H1 (cell line): ENCODE measurements at regions not wholly inside any gene's neighbourhood (a gene's known extent, or its start where the extent isn't known, plus 50 kb on each side); places are given as distances from the start of the nearest gene placed in this dataset.

Source experiments
- CTCF ChIA-PET: fragments of 300-600 bp; sonication (Branson Sonifier 250); formaldehyde crosslinking; loops from one replicate; lab custom pipeline; 2021; ENCODE audit not compliant: partially characterized antibody; lab: Charles Lee
- POLR2A ChIA-PET: fragments of 300-600 bp; sonication (Branson Sonifier 250); formaldehyde crosslinking; loops from one replicate; lab custom pipeline; 2021; ENCODE audit warnings: inconsistent platforms; ENCODE audit not compliant: partially characterized antibody; lab: Charles Lee
- DNase-seq, 2 experiments: peaks; one replicate each; pipeline versions ENCODE4 v3.0.0 to v3.0.0-alpha.2; 2010 to 2022; ENCODE audit warnings: low spot score in 2 of 2, low read depth in 1 of 2, mixed read lengths in 1 of 2
- FAIRE-seq: peaks from 2 replicates; lab custom pipeline; 2011; peaks lifted over from hg19 to GRCh38; lab: Jason Lieb, UNC
- H2AFZ ChIP-seq: 2 replicates; pipeline ENCODE4 v1.8.1; 2012; ENCODE audit warnings: low read length, inconsistent platforms
- H2AK5ac ChIP-seq: 2 replicates; pipeline ENCODE4 v1.6.1; 2013; ENCODE audit warnings: low read depth, low read length
- H2BK120ac ChIP-seq: replicated peaks from 2 replicates; pipeline ENCODE3; 2013; ENCODE audit warnings: low read depth, low read length, inconsistent platforms
- H2BK12ac ChIP-seq: 2 replicates; pipeline ENCODE4 v1.6.1; 2013; ENCODE audit warnings: low read depth, low read length
- H2BK15ac ChIP-seq: 2 replicates; pipeline ENCODE4 v1.6.1; 2013; ENCODE audit warnings: low read length
- H2BK20ac ChIP-seq: 2 replicates; pipeline ENCODE4 v1.6.1; 2013; ENCODE audit warnings: low read length
- H2BK5ac ChIP-seq: 2 replicates; pipeline ENCODE4 v1.6.1; 2013; ENCODE audit warnings: low read depth, low read length
- H3K14ac ChIP-seq: 2 replicates; pipeline ENCODE4 v1.6.1; 2013; ENCODE audit warnings: inconsistent platforms; ENCODE audit not compliant: insufficient read length
- H3K18ac ChIP-seq: 2 replicates; pipeline ENCODE4 v1.6.1; 2013; ENCODE audit warnings: low read length; ENCODE audit errors: extremely low read depth
- H3K23ac ChIP-seq: 2 replicates; pipeline ENCODE4 v1.6.1; 2013; ENCODE audit warnings: inconsistent platforms; ENCODE audit not compliant: insufficient read length
- H3K23me2 ChIP-seq: 2 replicates; pipeline ENCODE4 v1.6.1; 2013; ENCODE audit warnings: low read depth, low read length
- H3K27ac ChIP-seq: 2 replicates; pipeline ENCODE4 v1.6.1; 2011; ENCODE audit warnings: low read depth, low read length, inconsistent platforms
- H3K27me3 ChIP-seq, 4 experiments: replicated peaks in 1 of 4; 1 replicate in 1 of 4; 2 replicates in 3 of 4; pipeline versions ENCODE4 v1.6.1 to v1.8.1; 2011 to 2013; ENCODE audit warnings: low read length in 3 of 4, mild to moderate bottlenecking in 3 of 4, inconsistent platforms in 2 of 4, mixed read lengths in 2 of 4, moderate library complexity in 1 of 4; ENCODE audit not compliant: control insufficient read depth in 3 of 4, insufficient read depth in 3 of 4; ENCODE audit errors: extremely low read depth in 1 of 4
- H3K36me3 ChIP-seq, 4 experiments: 2 replicates each; pipeline versions ENCODE4 v1.6.1 to v1.8.1; 2011 to 2013; ENCODE audit warnings: mild to moderate bottlenecking in 4 of 4, low read length in 3 of 4, moderate library complexity in 2 of 4, control low read depth in 1 of 4, inconsistent platforms in 1 of 4; ENCODE audit not compliant: insufficient read depth in 4 of 4, control insufficient read depth in 2 of 4
- H3K4ac ChIP-seq: replicated peaks from 2 replicates; pipeline ENCODE3; 2013; ENCODE audit warnings: low read length, low read depth, mixed read lengths, inconsistent platforms; ENCODE audit not compliant: insufficient read length
- H3K4me1 ChIP-seq, 4 experiments: replicated peaks in 1 of 4; 1 replicate in 1 of 4; 2 replicates in 3 of 4; pipeline versions ENCODE4 v1.6.1 to v1.8.1; 2011 to 2013; ENCODE audit warnings: low read length in 3 of 4, inconsistent platforms in 2 of 4, mixed read lengths in 1 of 4; ENCODE audit not compliant: insufficient read depth in 4 of 4, control insufficient read depth in 3 of 4
- H3K4me2 ChIP-seq, 2 experiments: 2 replicates each; pipeline versions ENCODE4 v1.6.1 to v1.8.1; 2011 to 2013; ENCODE audit warnings: low read depth in 2 of 2, low read length in 2 of 2, control low read depth in 1 of 2, inconsistent platforms in 1 of 2, mild to moderate bottlenecking in 1 of 2; ENCODE audit not compliant: insufficient read depth in 1 of 2
- H3K4me3 ChIP-seq, 4 experiments: fragments of 200-600, 300-600 bp in 1 of 4; sonication (generic), shearing (Covaris generic), sonication (Bioruptor Twin) in 1 of 4; 2 replicates each; pipeline versions ENCODE4 v1.5.1 to v1.8.1; 2011 to 2016; ENCODE audit warnings: low read length in 4 of 4, low read depth in 3 of 4, control low read depth in 2 of 4, inconsistent platforms in 2 of 4, mild to moderate bottlenecking in 2 of 4, mixed read lengths in 1 of 4, moderate library complexity in 1 of 4; ENCODE audit not compliant: insufficient read depth in 2 of 4; ENCODE audit errors: extremely low read depth in 1 of 4
- H3K56ac ChIP-seq: replicated peaks from 2 replicates; pipeline ENCODE3; 2013; ENCODE audit warnings: low read depth, mild to moderate bottlenecking, mixed read lengths, low read length, inconsistent platforms; ENCODE audit not compliant: insufficient read length
- H3K79me1 ChIP-seq: 2 replicates; pipeline ENCODE4 v1.6.1; 2013; ENCODE audit warnings: low read depth, low read length, control low read depth
- H3K79me2 ChIP-seq, 2 experiments: 2 replicates each; pipeline versions ENCODE4 v1.6.1 to v1.8.1; 2012 to 2013; ENCODE audit warnings: low read length in 2 of 2, mild to moderate bottlenecking in 2 of 2, inconsistent platforms in 1 of 2; ENCODE audit not compliant: insufficient read depth in 2 of 2, control insufficient read depth in 1 of 2
- H3K9ac ChIP-seq, 4 experiments: replicated peaks in 1 of 4; 1 replicate in 1 of 4; 2 replicates in 3 of 4; pipeline versions ENCODE4 v1.6.1 to v1.8.1; 2011 to 2013; ENCODE audit warnings: low read depth in 3 of 4, low read length in 3 of 4, control low read depth in 2 of 4, mild to moderate bottlenecking in 2 of 4, moderate library complexity in 2 of 4, inconsistent platforms in 1 of 4; ENCODE audit errors: extremely low read depth in 1 of 4
- H3K9me3 ChIP-seq, 2 experiments: 2 replicates each; pipeline versions ENCODE4 v1.6.1 to v1.8.1; 2012 to 2013; ENCODE audit warnings: mild to moderate bottlenecking in 2 of 2, moderate library complexity in 2 of 2, control low read depth in 1 of 2, inconsistent platforms in 1 of 2, low read depth in 1 of 2, low read length in 1 of 2, mixed read lengths in 1 of 2; ENCODE audit not compliant: insufficient read depth in 2 of 2
- H4K20me1 ChIP-seq, 2 experiments: replicated peaks in 1 of 2; 2 replicates each; pipeline versions ENCODE3 to v1.8.1; 2011 to 2013; ENCODE audit warnings: inconsistent platforms in 2 of 2, low read length in 2 of 2, mild to moderate bottlenecking in 1 of 2; ENCODE audit not compliant: insufficient read depth in 2 of 2, control insufficient read depth in 1 of 2
- H4K5ac ChIP-seq: 2 replicates; pipeline ENCODE4 v1.6.1; 2013; ENCODE audit warnings: low read length, low read depth, mixed read lengths, inconsistent platforms; ENCODE audit not compliant: insufficient read length
- H4K8ac ChIP-seq: 2 replicates; pipeline ENCODE4 v1.8.0; 2013; ENCODE audit warnings: mild to moderate bottlenecking, moderate library complexity, low read length, inconsistent platforms; ENCODE audit not compliant: insufficient read depth; ENCODE audit errors: extremely low read depth
- H4K91ac ChIP-seq: replicated peaks from 2 replicates; pipeline ENCODE3; 2013; ENCODE audit warnings: low read length, mixed read lengths, inconsistent platforms; ENCODE audit not compliant: insufficient read length
- CHD1 ChIP-seq: IDR thresholded peaks from 2 replicates; pipeline ENCODE4 v1.6.1; 2012; ENCODE audit warnings: low read depth, low read length, improper control_type of control experiment
- CTBP2 ChIP-seq: IDR thresholded peaks from 2 replicates; pipeline ENCODE4 v1.7.0; 2011; ENCODE audit warnings: borderline replicate concordance, mild to moderate bottlenecking, moderate library complexity, mixed read lengths, low read length; ENCODE audit not compliant: insufficient read depth, insufficient read length
- FOSL1 ChIP-seq: IDR thresholded peaks from 2 replicates; pipeline ENCODE4 v1.6.1; 2011; ENCODE audit warnings: mild to moderate bottlenecking, low read depth, low read length, moderate library complexity; ENCODE audit not compliant: insufficient read depth
- RXRA ChIP-seq: IDR thresholded peaks from 2 replicates; pipeline ENCODE4 v1.6.1; 2011; ENCODE audit warnings: low read depth, mild to moderate bottlenecking, low read length, moderate library complexity; ENCODE audit not compliant: insufficient read depth
- SP2 ChIP-seq: IDR thresholded peaks from 2 replicates; pipeline ENCODE4 v1.6.1; 2012; ENCODE audit warnings: mild to moderate bottlenecking, low read length, inconsistent platforms
- ZNF274 ChIP-seq: IDR thresholded peaks from 2 replicates; pipeline ENCODE4 v1.7.0; 2012; ENCODE audit warnings: low read length, borderline replicate concordance; ENCODE audit errors: extremely low read depth
- WGBS, 2 experiments: shearing (Covaris generic) in 1 of 2; methylation state at CpG; one replicate each; pipeline versions ENCODE4 v1.1.6 to v1.1.7; 2013 to 2015; ENCODE audit warnings: low lambda C conversion rate in 2 of 2, mixed read lengths in 2 of 2, inconsistent platforms in 1 of 2, low coverage in 1 of 2, missing lambda C conversion rate in 1 of 2; ENCODE audit not compliant: insufficient replicate concordance in 2 of 2, insufficient coverage in 1 of 2, insufficient read length in 1 of 2; ENCODE audit errors: extremely low coverage in 1 of 2, missing lambda C conversion rate in 1 of 2; 5-methylcytosine and 5-hydroxymethylcytosine counted together
- TF ChIP-seq, protein P1 (sequence below): IDR thresholded peaks from 2 replicates; pipeline ENCODE4 v1.6.1; 2011; ENCODE audit warnings: low read depth, mild to moderate bottlenecking, low read length; ENCODE audit not compliant: insufficient read depth

- H3K79me1 ChIP-seq = no peaks in the 10 kb centered on the region
- no peak overlapping the region for H2AK5ac ChIP-seq
- H3K9ac ChIP-seq = no peak overlapping the region
- no peaks in the 10 kb centered on the region for H3K36me3 ChIP-seq
- H4K91ac ChIP-seq = no peak overlapping the region
- H3K14ac ChIP-seq = no peak overlapping the region
- no peak overlapping the region for H2BK12ac ChIP-seq
- no peak overlapping the region for H3K23ac ChIP-seq
- H3K56ac ChIP-seq = no peak overlapping the region
- H3K79me2 ChIP-seq = no peaks in the 10 kb centered on the region
- peaks cover 0 to 2% of the 10 kb centered on the region in 2 experiments; a peak in 1 of 4 replicates for H3K9me3 ChIP-seq
- H2BK120ac ChIP-seq = no peak overlapping the region
- DNase-seq (no peak), FAIRE-seq (no peak)
- no peak overlapping the region for H4K8ac ChIP-seq
- H2BK15ac ChIP-seq = no peak overlapping the region
- no peak overlapping the region for H2BK20ac ChIP-seq
- H3K23me2 ChIP-seq = no peaks in the 10 kb centered on the region
- H3K27me3 ChIP-seq = no peaks in the 10 kb centered on the region
- CTCF ChIA-PET = no interaction called here
- H3K4me1 ChIP-seq = peaks cover 0 to 2% (median 0%) of the 10 kb centered on the region in 4 experiments; a peak in 1 of 7 replicates
- no peak overlapping the region for H3K4me2 ChIP-seq
- no peak overlapping the region for H3K4me3 ChIP-seq
- H2BK5ac ChIP-seq = no peak overlapping the region
- no peak overlapping the region for H4K5ac ChIP-seq
- no peak for TF ChIP-seq ZNF274
- no peak for TF ChIP-seq FOSL1
- TF ChIP-seq RXRA = no peak
- TF ChIP-seq, protein P1, sequence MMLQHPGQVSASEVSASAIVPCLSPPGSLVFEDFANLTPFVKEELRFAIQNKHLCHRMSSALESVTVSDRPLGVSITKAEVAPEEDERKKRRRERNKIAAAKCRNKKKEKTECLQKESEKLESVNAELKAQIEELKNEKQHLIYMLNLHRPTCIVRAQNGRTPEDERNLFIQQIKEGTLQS = no peak
- no peak for TF ChIP-seq CHD1
- TF ChIP-seq CTBP2 = no peak
- TF ChIP-seq SP2 = no peak
- H4K20me1 ChIP-seq = no peaks in the 10 kb centered on the region
- POLR2A ChIA-PET = no interaction called here
- H3K27ac ChIP-seq = no peak overlapping the region
- no peak overlapping the region for H3K4ac ChIP-seq
- WGBS, 2 experiments = 93% methylated on average over 2 of the region's 2 CpGs; no CpG with 5 or more reads in 1 of the 2 experiments
- H2AFZ ChIP-seq = no peak overlapping the region
- no peak overlapping the region for H3K18ac ChIP-seq
Measured at GRCh38 chr16:54467398-54467797, 180.8 kb upstream of the IRX3 start.
